H9 (cell line): ENCODE measurements at regions not wholly inside any gene's neighbourhood (a gene's known extent, or its start where the extent isn't known, plus 50 kb on each side); places are given as distances from the start of the nearest gene placed in this dataset.

ENCODE experiments used
- DNase-seq: peaks from one replicate; pipeline ENCODE4 v3.0.0-alpha.2; 2017
- H2AFZ ChIP-seq: one replicate; pipeline ENCODE4 v1.6.1; 2013; ENCODE audit warnings: mild to moderate bottlenecking, low read length, control low read depth, moderate library complexity
- H2AK5ac ChIP-seq: 2 replicates; pipeline ENCODE4 v1.6.1; 2013; ENCODE audit warnings: low read length, control low read depth, mixed read lengths; ENCODE audit not compliant: insufficient read length
- H2BK120ac ChIP-seq: one replicate; pipeline ENCODE4 v1.6.1; 2013; ENCODE audit warnings: low read depth, mild to moderate bottlenecking, low read length, control low read depth, inconsistent platforms; ENCODE audit not compliant: poor library complexity, severe bottlenecking
- H2BK12ac ChIP-seq: 2 replicates; pipeline ENCODE4 v1.6.1; 2013; ENCODE audit warnings: low read length, control low read depth, mixed read lengths, low read depth; ENCODE audit not compliant: insufficient read length
- H2BK15ac ChIP-seq: 2 replicates; pipeline ENCODE4 v1.6.1; 2013; ENCODE audit warnings: low read depth, low read length, control low read depth
- H2BK20ac ChIP-seq: one replicate; pipeline ENCODE4 v1.6.1; 2013; ENCODE audit warnings: low read depth, mild to moderate bottlenecking, low read length, control low read depth, inconsistent platforms; ENCODE audit not compliant: poor library complexity, severe bottlenecking
- H2BK5ac ChIP-seq: 2 replicates; pipeline ENCODE4 v1.6.1; 2013; ENCODE audit warnings: low read length, control low read depth, mixed read lengths; ENCODE audit not compliant: insufficient read length
- H3K14ac ChIP-seq: 2 replicates; pipeline ENCODE4 v1.6.1; 2013; ENCODE audit warnings: low read length, control low read depth; ENCODE audit not compliant: insufficient read depth
- H3K18ac ChIP-seq: 2 replicates; pipeline ENCODE4 v1.6.1; 2013; ENCODE audit warnings: low read depth, mild to moderate bottlenecking, mixed read lengths, low read length, control low read depth; ENCODE audit not compliant: insufficient read length
- H3K23ac ChIP-seq: 2 replicates; pipeline ENCODE4 v1.6.1; 2013; ENCODE audit warnings: low read length, control low read depth, mixed read lengths, low read depth; ENCODE audit not compliant: insufficient read length
- H3K23me2 ChIP-seq: 2 replicates; pipeline ENCODE4 v1.6.1; 2013; ENCODE audit warnings: low read depth, mild to moderate bottlenecking, mixed read lengths, low read length, control low read depth; ENCODE audit not compliant: insufficient read length, poor library complexity, severe bottlenecking
- H3K27ac ChIP-seq: 2 replicates; pipeline ENCODE4 v1.5.1; 2013; ENCODE audit warnings: low read length, control low read depth, mixed read lengths, low read depth; ENCODE audit not compliant: insufficient read length
- H3K27me3 ChIP-seq: 2 replicates; pipeline ENCODE4 v1.6.1; 2013; ENCODE audit warnings: low read length, control low read depth, inconsistent platforms; ENCODE audit not compliant: insufficient read depth
- H3K4ac ChIP-seq: 2 replicates; pipeline ENCODE4 v1.6.1; 2013; ENCODE audit warnings: low read depth, mild to moderate bottlenecking, control low read depth, inconsistent platforms, low read length, moderate library complexity
- H3K4me1 ChIP-seq: 2 replicates; pipeline ENCODE4 v1.6.1; 2013; ENCODE audit warnings: low read length, control low read depth, inconsistent platforms; ENCODE audit not compliant: insufficient read depth
- H3K4me2 ChIP-seq: 2 replicates; pipeline ENCODE4 v1.6.1; 2013; ENCODE audit warnings: low read length, control low read depth, mixed read lengths; ENCODE audit not compliant: insufficient read length, insufficient read depth
- H3K56ac ChIP-seq: 2 replicates; pipeline ENCODE4 v1.6.1; 2013; ENCODE audit warnings: low read depth, mild to moderate bottlenecking, mixed read lengths, low read length, control low read depth; ENCODE audit not compliant: insufficient read length
- H3K79me1 ChIP-seq: 2 replicates; pipeline ENCODE4 v1.6.1; 2013; ENCODE audit warnings: low read depth, mild to moderate bottlenecking, moderate library complexity, low read length, control low read depth, inconsistent platforms; ENCODE audit not compliant: insufficient read depth, poor library complexity, severe bottlenecking
- H3K79me2 ChIP-seq: 2 replicates; pipeline ENCODE4 v1.6.1; 2013; ENCODE audit warnings: low read length, control low read depth, inconsistent platforms; ENCODE audit not compliant: insufficient read depth
- H3K9ac ChIP-seq: 2 replicates; pipeline ENCODE4 v1.6.1; 2013; ENCODE audit warnings: low read length, control low read depth, mixed read lengths; ENCODE audit not compliant: insufficient read length; ENCODE audit errors: extremely low read depth
- H3K9me3 ChIP-seq: one replicate; pipeline ENCODE4 v1.6.1; 2013; ENCODE audit warnings: low read depth, low read length, inconsistent platforms; ENCODE audit not compliant: control insufficient read depth
- H3T11ph ChIP-seq: one replicate; pipeline ENCODE4 v1.6.1; 2013; ENCODE audit warnings: mild to moderate bottlenecking, low read length, control low read depth, inconsistent platforms
- H4K20me1 ChIP-seq: one replicate; pipeline ENCODE4 v1.6.1; 2013; ENCODE audit not compliant: control insufficient read depth, insufficient read length, insufficient read depth
- H4K5ac ChIP-seq: 2 replicates; pipeline ENCODE4 v1.6.1; 2013; ENCODE audit warnings: low read depth, mild to moderate bottlenecking, mixed read lengths, low read length, control low read depth; ENCODE audit not compliant: insufficient read length
- H4K8ac ChIP-seq: replicated peaks from 2 replicates; pipeline ENCODE4 v1.6.1; 2013; ENCODE audit warnings: low read length, control low read depth, mixed read lengths, low read depth; ENCODE audit not compliant: insufficient read length
- H4K91ac ChIP-seq: 2 replicates; pipeline ENCODE4 v1.6.1; 2013; ENCODE audit warnings: low read depth, mild to moderate bottlenecking, moderate library complexity, mixed read lengths, low read length, control low read depth; ENCODE audit not compliant: insufficient read length
- H3K27ac Mint-ChIP-seq, 3 experiments: 2 replicates in 2 of 3; 3 replicates in 1 of 3; pipeline ENCODE4 v1.8.0; 2020 to 2021; ENCODE audit warnings: mixed read lengths in 3 of 3, mild to moderate bottlenecking in 1 of 3, moderate library complexity in 1 of 3
- H3K27me3 Mint-ChIP-seq: 2 replicates; pipeline ENCODE4 v1.8.0; 2021; ENCODE audit warnings: low read depth, mild to moderate bottlenecking, moderate library complexity, mixed read lengths
- H3K36me3 Mint-ChIP-seq, 3 experiments: 2 replicates in 2 of 3; 3 replicates in 1 of 3; pipeline ENCODE4 v1.8.0; 2020 to 2021; ENCODE audit warnings: low read depth in 3 of 3, mixed read lengths in 3 of 3; ENCODE audit not compliant: insufficient read depth in 1 of 3
- H3K4me1 Mint-ChIP-seq, 2 experiments: 2 replicates each; pipeline ENCODE4 v1.8.0; 2020; ENCODE audit warnings: mixed read lengths in 2 of 2
- H3K4me3 Mint-ChIP-seq, 2 experiments: 2 replicates in 1 of 2; 3 replicates in 1 of 2; pipeline ENCODE4 v1.8.0; 2020 to 2021; ENCODE audit warnings: mild to moderate bottlenecking in 2 of 2, mixed read lengths in 2 of 2, moderate library complexity in 1 of 2
- H3K9me3 Mint-ChIP-seq, 2 experiments: 2 replicates in 1 of 2; 3 replicates in 1 of 2; pipeline ENCODE4 v1.8.0; 2020; ENCODE audit warnings: mild to moderate bottlenecking in 2 of 2, mixed read lengths in 2 of 2, moderate library complexity in 1 of 2
- TF ChIP-seq, protein P1 (sequence below): fragments of 200-600 bp; sonication (generic); conservative IDR thresholded peaks from 3 replicates; pipeline ENCODE4 v1.8.0; 2021; ENCODE audit warnings: antibody characterized with exemption, mild to moderate bottlenecking

DNA sequence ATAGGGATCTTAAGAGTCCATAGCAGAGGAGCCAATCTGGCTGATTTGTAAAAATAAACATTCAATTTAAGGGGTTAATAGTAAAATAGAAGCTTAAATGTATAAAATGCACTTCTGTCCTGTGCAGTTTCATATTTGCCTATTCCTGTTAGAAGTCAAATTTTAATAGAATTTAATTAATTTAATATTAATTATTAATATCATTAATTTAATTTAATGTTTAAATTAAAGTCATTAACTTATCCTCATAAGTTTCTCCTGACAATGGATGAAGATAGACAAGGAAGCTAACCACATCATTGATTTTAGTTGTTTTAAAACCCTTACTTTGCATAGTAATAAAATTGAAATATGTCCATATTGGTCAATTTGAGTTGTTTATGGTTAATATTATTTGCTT is 1096.2 kb upstream of the EPHA6 start:
- H3K4ac ChIP-seq, result no peak overlapping the region
- TF ChIP-seq, protein P1, sequence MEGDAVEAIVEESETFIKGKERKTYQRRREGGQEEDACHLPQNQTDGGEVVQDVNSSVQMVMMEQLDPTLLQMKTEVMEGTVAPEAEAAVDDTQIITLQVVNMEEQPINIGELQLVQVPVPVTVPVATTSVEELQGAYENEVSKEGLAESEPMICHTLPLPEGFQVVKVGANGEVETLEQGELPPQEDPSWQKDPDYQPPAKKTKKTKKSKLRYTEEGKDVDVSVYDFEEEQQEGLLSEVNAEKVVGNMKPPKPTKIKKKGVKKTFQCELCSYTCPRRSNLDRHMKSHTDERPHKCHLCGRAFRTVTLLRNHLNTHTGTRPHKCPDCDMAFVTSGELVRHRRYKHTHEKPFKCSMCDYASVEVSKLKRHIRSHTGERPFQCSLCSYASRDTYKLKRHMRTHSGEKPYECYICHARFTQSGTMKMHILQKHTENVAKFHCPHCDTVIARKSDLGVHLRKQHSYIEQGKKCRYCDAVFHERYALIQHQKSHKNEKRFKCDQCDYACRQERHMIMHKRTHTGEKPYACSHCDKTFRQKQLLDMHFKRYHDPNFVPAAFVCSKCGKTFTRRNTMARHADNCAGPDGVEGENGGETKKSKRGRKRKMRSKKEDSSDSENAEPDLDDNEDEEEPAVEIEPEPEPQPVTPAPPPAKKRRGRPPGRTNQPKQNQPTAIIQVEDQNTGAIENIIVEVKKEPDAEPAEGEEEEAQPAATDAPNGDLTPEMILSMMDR, result no peak
- H3K4me2 ChIP-seq, result no peak overlapping the region
- H3K56ac ChIP-seq, result no peak overlapping the region
- H4K5ac ChIP-seq, result no peak overlapping the region
- H2BK5ac ChIP-seq, result no peak overlapping the region
- H2BK15ac ChIP-seq, result no peak overlapping the region
- peaks cover 15 to 25% of the 10 kb centered on the region in 2 experiments for H3K4me1 Mint-ChIP-seq
- no peaks in the 10 kb centered on the region for H4K20me1 ChIP-seq
- no peaks in the 10 kb centered on the region for H3K79me1 ChIP-seq
- H3K9me3 Mint-ChIP-seq, result no peaks in the 10 kb centered on the region
- no peak overlapping the region for H2AFZ ChIP-seq
- no peaks in the 10 kb centered on the region for H3K79me2 ChIP-seq
- H3K4me1 ChIP-seq, result no peaks in the 10 kb centered on the region
- H3K27me3 Mint-ChIP-seq, result no peaks in the 10 kb centered on the region
- no peak overlapping the region for H4K91ac ChIP-seq
- H2BK12ac ChIP-seq, result no peak overlapping the region
- no peak overlapping the region for H3T11ph ChIP-seq
- no peaks in the 10 kb centered on the region for H3K23me2 ChIP-seq
- DNase-seq, result no peak
- H3K27ac Mint-ChIP-seq, result no peak overlapping the region
- H3K18ac ChIP-seq, result no peak overlapping the region
- H3K36me3 Mint-ChIP-seq, result no peaks in the 10 kb centered on the region
- no peaks in the 10 kb centered on the region for H3K9me3 ChIP-seq
- H3K27me3 ChIP-seq, result no peaks in the 10 kb centered on the region
- no peak overlapping the region for H3K23ac ChIP-seq
- H2BK120ac ChIP-seq, result no peak overlapping the region
- H3K9ac ChIP-seq, result no peak overlapping the region
- no peak overlapping the region for H3K14ac ChIP-seq
- H2BK20ac ChIP-seq, result no peak overlapping the region
- no peak overlapping the region for H2AK5ac ChIP-seq
- H3K27ac ChIP-seq, result no peak overlapping the region
- no peak overlapping the region for H3K4me3 Mint-ChIP-seq
- no peak overlapping the region for H4K8ac ChIP-seq
